Activated naive CD8-positive, alpha-beta T cell treated with anti-CD3 and anti-CD28 coated beads, Interleukin-2, amount 50 U/mL, for 24 hours (primary cell): ENCODE measurements at regions not wholly inside any gene's neighbourhood (a gene's known extent, or its start where the extent isn't known, plus 50 kb on each side); places are given as distances from the start of the nearest gene placed in this dataset.

Experiments
- ATAC-seq: fragments of 150-1000 bp; cut with Tn5 transposase; one replicate; pipeline ENCODE4 v1.10.0; 2021
- DNase-seq: peaks from one replicate; pipeline ENCODE4 v3.0.0; 2021
- H3K27ac Mint-ChIP-seq: one replicate; pipeline ENCODE4 v1.8.0; 2021; ENCODE audit warnings: mild to moderate bottlenecking, mixed read lengths
- H3K27me3 Mint-ChIP-seq: one replicate; pipeline ENCODE4 v1.8.0; 2021; ENCODE audit warnings: mixed read lengths
- H3K36me3 Mint-ChIP-seq: one replicate; pipeline ENCODE4 v1.8.0; 2021; ENCODE audit warnings: low read depth, mixed read lengths
- H3K4me1 Mint-ChIP-seq: one replicate; pipeline ENCODE4 v1.8.0; 2021; ENCODE audit warnings: mixed read lengths
- H3K4me3 Mint-ChIP-seq: one replicate; pipeline ENCODE4 v1.8.0; 2021; ENCODE audit warnings: mild to moderate bottlenecking, moderate library complexity, mixed read lengths
- H3K9me3 Mint-ChIP-seq: one replicate; pipeline ENCODE4 v1.8.0; 2021; ENCODE audit warnings: mixed read lengths

- ATAC-seq (no peak), DNase-seq (no peak)
- Mint-ChIP-seq H3K4me1 (no peaks in the 10 kb centered on the region), H3K36me3 (no peaks in the 10 kb centered on the region), H3K27ac (no peak overlapping the region), H3K27me3 (no peaks in the 10 kb centered on the region), H3K9me3 (peaks cover 4% of the 10 kb centered on the region), H3K4me3 (no peak overlapping the region)
Measured at GRCh38 chrX:5236749-5237148, 991.9 kb downstream of the NLGN4X start.

GRCh38 chrX:5236096-5236495, 992.6 kb downstream of the NLGN4X start:
- Mint-ChIP-seq H3K4me3 (no peak overlapping the region), H3K27ac (no peak overlapping the region)

GRCh38 chrX:5233830-5234229, 994.8 kb downstream of the NLGN4X start:
- H3K4me1 Mint-ChIP-seq: no peaks in the 10 kb centered on the region
- peaks cover 4% of the 10 kb centered on the region for H3K9me3 Mint-ChIP-seq
- H3K27ac Mint-ChIP-seq: no peak overlapping the region
- ATAC-seq (no peak), DNase-seq (no peak)
- H3K36me3 Mint-ChIP-seq: no peaks in the 10 kb centered on the region
- no peaks in the 10 kb centered on the region for H3K27me3 Mint-ChIP-seq
- H3K4me3 Mint-ChIP-seq: no peak overlapping the region

More at GRCh38 chrX:5236096-5236495, 992.6 kb downstream of the NLGN4X start:
- Mint-ChIP-seq H3K27me3 (no peaks in the 10 kb centered on the region), H3K4me1 (no peaks in the 10 kb centered on the region), H3K9me3 (peaks cover 4% of the 10 kb centered on the region), H3K36me3 (no peaks in the 10 kb centered on the region)
- no peak for ATAC-seq
- no peak for DNase-seq

GRCh38 chrX:5220421-5220820, 1008.2 kb downstream of the NLGN4X start:
- DNase-seq: no peak

GRCh38 chrX:5194806-5195205, 1033.9 kb downstream of the NLGN4X start:
- H3K9me3 Mint-ChIP-seq: no peaks in the 10 kb centered on the region
- no peaks in the 10 kb centered on the region for H3K27me3 Mint-ChIP-seq
- H3K36me3 Mint-ChIP-seq: no peaks in the 10 kb centered on the region
- no peak for ATAC-seq
- no peak overlapping the region for H3K4me3 Mint-ChIP-seq
- H3K4me1 Mint-ChIP-seq: no peaks in the 10 kb centered on the region
- no peak overlapping the region for H3K27ac Mint-ChIP-seq
- no peak for DNase-seq

More at GRCh38 chrX:5220421-5220820, 1008.2 kb downstream of the NLGN4X start:
- Mint-ChIP-seq H3K27ac (no peak overlapping the region), H3K4me1 (no peaks in the 10 kb centered on the region), H3K9me3 (peaks cover 12% of the 10 kb centered on the region), H3K27me3 (no peaks in the 10 kb centered on the region), H3K4me3 (no peak overlapping the region), H3K36me3 (no peaks in the 10 kb centered on the region)
- no peak for ATAC-seq

- DNase-seq (no peak), ATAC-seq (no peak)
- H3K9me3 Mint-ChIP-seq: peaks cover 7% of the 10 kb centered on the region
- H3K4me3 Mint-ChIP-seq: no peak overlapping the region
- no peaks in the 10 kb centered on the region for H3K27me3 Mint-ChIP-seq
- H3K27ac Mint-ChIP-seq: no peak overlapping the region
- no peaks in the 10 kb centered on the region for H3K4me1 Mint-ChIP-seq
- H3K36me3 Mint-ChIP-seq: no peaks in the 10 kb centered on the region
Measured at GRCh38 chrX:5180135-5180741, 1048.4 kb downstream of the NLGN4X start.

- Mint-ChIP-seq H3K4me1 (no peaks in the 10 kb centered on the region), H3K36me3 (no peaks in the 10 kb centered on the region), H3K27me3 (no peaks in the 10 kb centered on the region), H3K27ac (no peak overlapping the region), H3K4me3 (no peak overlapping the region), H3K9me3 (peaks cover 7% of the 10 kb centered on the region)
- DNase-seq: no peak
- ATAC-seq: no peak
Measured at GRCh38 chrX:5176766-5177165, 1051.9 kb downstream of the NLGN4X start.

GRCh38 chrX:5163663-5164062, 1065.0 kb downstream of the NLGN4X start:
- no peaks in the 10 kb centered on the region for H3K36me3 Mint-ChIP-seq
- H3K4me3 Mint-ChIP-seq: no peak overlapping the region
- no peak overlapping the region for H3K27ac Mint-ChIP-seq
- H3K4me1 Mint-ChIP-seq: no peaks in the 10 kb centered on the region
- no peaks in the 10 kb centered on the region for H3K27me3 Mint-ChIP-seq
- ATAC-seq (no peak), DNase-seq (no peak)
- no peaks in the 10 kb centered on the region for H3K9me3 Mint-ChIP-seq

GRCh38 chrX:5155301-5155700, 1073.4 kb downstream of the NLGN4X start:
- no peak overlapping the region for H3K4me3 Mint-ChIP-seq
- H3K27ac Mint-ChIP-seq: no peak overlapping the region
- DNase-seq: no peak
- no peak for ATAC-seq
- H3K36me3 Mint-ChIP-seq: no peaks in the 10 kb centered on the region
- no peaks in the 10 kb centered on the region for H3K9me3 Mint-ChIP-seq
- H3K27me3 Mint-ChIP-seq: no peaks in the 10 kb centered on the region
- no peaks in the 10 kb centered on the region for H3K4me1 Mint-ChIP-seq

- Mint-ChIP-seq H3K9me3 (peaks cover 4% of the 10 kb centered on the region), H3K27me3 (no peaks in the 10 kb centered on the region), H3K27ac (no peak overlapping the region), H3K36me3 (no peaks in the 10 kb centered on the region), H3K4me1 (no peaks in the 10 kb centered on the region), H3K4me3 (no peak overlapping the region)
- DNase-seq (no peak), ATAC-seq (no peak)
Measured at GRCh38 chrX:5145957-5146356, 1082.7 kb downstream of the NLGN4X start.

GRCh38 chrX:5142644-5143043, 1086.0 kb downstream of the NLGN4X start:
- H3K4me1 Mint-ChIP-seq: no peaks in the 10 kb centered on the region
- peaks cover 4% of the 10 kb centered on the region for H3K9me3 Mint-ChIP-seq
- no peak overlapping the region for H3K27ac Mint-ChIP-seq
- no peaks in the 10 kb centered on the region for H3K36me3 Mint-ChIP-seq
- DNase-seq (no peak), ATAC-seq (no peak)
- no peaks in the 10 kb centered on the region for H3K27me3 Mint-ChIP-seq
- no peak overlapping the region for H3K4me3 Mint-ChIP-seq

GRCh38 chrX:5122181-5122678, 1106.4 kb downstream of the NLGN4X start:
- Mint-ChIP-seq H3K27me3 (no peaks in the 10 kb centered on the region), H3K4me1 (no peaks in the 10 kb centered on the region), H3K4me3 (no peak overlapping the region), H3K36me3 (no peaks in the 10 kb centered on the region), H3K27ac (no peak overlapping the region), H3K9me3 (no peaks in the 10 kb centered on the region)
- no peak for DNase-seq
- ATAC-seq: no peak

GRCh38 chrX:5117816-5118215, 1110.9 kb downstream of the NLGN4X start:
- Mint-ChIP-seq H3K4me3 (no peak overlapping the region), H3K4me1 (no peaks in the 10 kb centered on the region), H3K36me3 (no peaks in the 10 kb centered on the region), H3K27me3 (no peaks in the 10 kb centered on the region), H3K27ac (no peak overlapping the region), H3K9me3 (no peaks in the 10 kb centered on the region)
- ATAC-seq (no peak), DNase-seq (no peak)

GRCh38 chrX:5113128-5113527, 1115.5 kb downstream of the NLGN4X start:
- DNase-seq: no peak
- Mint-ChIP-seq H3K4me3 (no peak overlapping the region), H3K27ac (no peak overlapping the region), H3K36me3 (no peaks in the 10 kb centered on the region), H3K9me3 (no peaks in the 10 kb centered on the region), H3K27me3 (no peaks in the 10 kb centered on the region), H3K4me1 (no peaks in the 10 kb centered on the region)
- ATAC-seq: no peak

- H3K27ac Mint-ChIP-seq: no peak overlapping the region
- DNase-seq (no peak), ATAC-seq (no peak)
- H3K4me1 Mint-ChIP-seq: no peaks in the 10 kb centered on the region
- H3K27me3 Mint-ChIP-seq: no peaks in the 10 kb centered on the region
- H3K9me3 Mint-ChIP-seq: no peaks in the 10 kb centered on the region
- H3K4me3 Mint-ChIP-seq: no peak overlapping the region
- no peaks in the 10 kb centered on the region for H3K36me3 Mint-ChIP-seq
Measured at GRCh38 chrX:5100004-5100403, 1128.7 kb downstream of the NLGN4X start.

GRCh38 chrX:5086388-5086787, 1142.3 kb downstream of the NLGN4X start:
- ATAC-seq: no peak
- DNase-seq: no peak
- no peak overlapping the region for H3K4me3 Mint-ChIP-seq
- no peaks in the 10 kb centered on the region for H3K4me1 Mint-ChIP-seq
- no peaks in the 10 kb centered on the region for H3K36me3 Mint-ChIP-seq
- H3K27me3 Mint-ChIP-seq: no peaks in the 10 kb centered on the region
- H3K9me3 Mint-ChIP-seq: no peaks in the 10 kb centered on the region
- H3K27ac Mint-ChIP-seq: no peak overlapping the region
